OCI-LY3 (cell line): ENCODE measurements at regions not wholly inside any gene's neighbourhood (a gene's known extent, or its start where the extent isn't known, plus 50 kb on each side); places are given as distances from the start of the nearest gene placed in this dataset.
"Not testable (repeated sequence)": the region's sequence is repeated elsewhere in the genome, so short reads cannot be mapped to it uniquely, and the experiment has no call there.

Source experiments
- H2AFZ ChIP-seq: fragments of 200-600, 300-600 bp; shearing (Covaris generic); 2 replicates; pipeline ENCODE4 v1.6.0; 2014; ENCODE audit warnings: antibody characterized with exemption, low read depth, low read length
- H3K27ac ChIP-seq: fragments of 200-600, 300-600 bp; sonication (generic); 2 replicates; pipeline ENCODE4 v1.5.1; 2014; ENCODE audit warnings: mild to moderate bottlenecking, low read length, moderate library complexity, mixed read lengths
- H3K27me3 ChIP-seq: fragments of 200-600, 300-600 bp; sonication (generic); 2 replicates; pipeline ENCODE4 v1.6.1; 2014; ENCODE audit warnings: low read depth, low read length, mixed read lengths
- H3K36me3 ChIP-seq: fragments of 200-600, 300-600 bp; sonication (generic); replicated peaks from 2 replicates; pipeline ENCODE3; 2014; ENCODE audit warnings: low read depth, low read length, mixed read lengths
- H3K4me1 ChIP-seq: fragments of 300-600, 200-600 bp; sonication (generic); 2 replicates; pipeline ENCODE4 v1.6.1; 2014; ENCODE audit warnings: low read length, mixed read lengths
- H3K4me2 ChIP-seq: fragments of 200-600, 300-600 bp; sonication (generic); 2 replicates; pipeline ENCODE4 v1.6.1; 2014; ENCODE audit warnings: low read length, mixed read lengths
- H3K4me3 ChIP-seq: fragments of 300-600, 200-600 bp; sonication (generic); 2 replicates; pipeline ENCODE4 v1.5.1; 2014; ENCODE audit warnings: antibody characterized with exemption, mild to moderate bottlenecking, low read length, moderate library complexity
- H3K79me2 ChIP-seq: fragments of 300-600, 200-600 bp; shearing (Covaris generic); 2 replicates; pipeline ENCODE4 v1.6.1; 2014; ENCODE audit warnings: mild to moderate bottlenecking, low read length, mixed read lengths
- H3K9ac ChIP-seq: fragments of 300-600, 200-600 bp; shearing (Covaris generic); 2 replicates; pipeline ENCODE4 v1.6.0; 2014; ENCODE audit warnings: mild to moderate bottlenecking, low read length, moderate library complexity
- H3K9me3 ChIP-seq: fragments of 200-600, 300-600 bp; shearing (Covaris generic); 2 replicates; pipeline ENCODE4 v1.6.1; 2014; ENCODE audit warnings: low read length, mixed read lengths; ENCODE audit not compliant: insufficient read depth
- H4K20me1 ChIP-seq: fragments of 200-600, 300-600 bp; sonication (generic); 2 replicates; pipeline ENCODE4 v1.6.1; 2016; ENCODE audit warnings: low read length, mixed read lengths; ENCODE audit not compliant: insufficient read depth
- CTCF ChIP-seq: fragments of 200-600, 300-600 bp; sonication (generic); IDR thresholded peaks from 2 replicates; pipeline ENCODE4 v1.5.1; 2014; ENCODE audit warnings: antibody characterized with exemption, low read length, low read depth
- EZH2phosphoT487 ChIP-seq: fragments of 200-600 bp; shearing (Covaris generic); IDR thresholded peaks from 2 replicates; pipeline ENCODE4 v1.6.1; 2018; ENCODE audit warnings: antibody characterized with exemption, mixed run types, low read depth

- Histone ChIP-seq H2AFZ (no peak overlapping the region), H3K9me3 (no peaks in the 10 kb centered on the region)
- no peak for TF ChIP-seq EZH2phosphoT487
- no peak for TF ChIP-seq CTCF
Observed at GRCh38 chr13:56182598-56182997, 958.1 kb upstream of the PRR20A start.

GRCh38 chr13:56187331-56187730 lies 953.4 kb upstream of the PRR20A start:
- no peak overlapping the region for H3K4me3 ChIP-seq
- no peak for TF ChIP-seq CTCF
- TF ChIP-seq EZH2phosphoT487 = no peak
- no peak overlapping the region for H2AFZ ChIP-seq
- H3K27ac ChIP-seq = no peak overlapping the region
- no peaks in the 10 kb centered on the region for H4K20me1 ChIP-seq
- H3K9me3 ChIP-seq = no peaks in the 10 kb centered on the region
- no peaks in the 10 kb centered on the region for H3K36me3 ChIP-seq
- no peaks in the 10 kb centered on the region for H3K79me2 ChIP-seq
- H3K4me2 ChIP-seq = no peak overlapping the region
- no peak overlapping the region for H3K9ac ChIP-seq
- H3K4me1 ChIP-seq = no peaks in the 10 kb centered on the region
- no peaks in the 10 kb centered on the region for H3K27me3 ChIP-seq

More at GRCh38 chr13:56182598-56182997, 958.1 kb upstream of the PRR20A start:
- H3K4me1 ChIP-seq = no peaks in the 10 kb centered on the region
- no peak overlapping the region for H3K27ac ChIP-seq
- no peaks in the 10 kb centered on the region for H3K36me3 ChIP-seq
- no peaks in the 10 kb centered on the region for H3K27me3 ChIP-seq
- no peaks in the 10 kb centered on the region for H4K20me1 ChIP-seq
- no peak overlapping the region for H3K4me3 ChIP-seq
- no peaks in the 10 kb centered on the region for H3K79me2 ChIP-seq
- H3K9ac ChIP-seq = no peak overlapping the region
- no peak overlapping the region for H3K4me2 ChIP-seq

- not testable (repeated sequence) for H3K4me2 ChIP-seq, H3K4me3 ChIP-seq, H2AFZ ChIP-seq, H3K27ac ChIP-seq, H3K27me3 ChIP-seq, H3K4me1 ChIP-seq, H3K79me2 ChIP-seq, H4K20me1 ChIP-seq, H3K9ac ChIP-seq, H3K9me3 ChIP-seq, H3K36me3 ChIP-seq
Observed at GRCh38 chr13:56188582-56188981, 952.1 kb upstream of the PRR20A start.

- Histone ChIP-seq H3K27ac (no peak overlapping the region), H3K4me1 (no peaks in the 10 kb centered on the region), H3K36me3 (no peaks in the 10 kb centered on the region), H3K4me3 (no peak overlapping the region), H3K9me3 (no peaks in the 10 kb centered on the region), H3K27me3 (no peaks in the 10 kb centered on the region), H2AFZ (no peak overlapping the region), H3K9ac (no peak overlapping the region), H3K4me2 (no peak overlapping the region), H4K20me1 (no peaks in the 10 kb centered on the region), H3K79me2 (no peaks in the 10 kb centered on the region)
- TF ChIP-seq EZH2phosphoT487 (no peak), CTCF (no peak)
Observed at GRCh38 chr13:56189439-56189838, 951.3 kb upstream of the PRR20A start.

- no peaks in the 10 kb centered on the region for H3K79me2 ChIP-seq
- no peak overlapping the region for H3K4me2 ChIP-seq
- TF ChIP-seq EZH2phosphoT487 (no peak), CTCF (no peak)
- H3K27ac ChIP-seq = no peak overlapping the region
- no peak overlapping the region for H3K4me3 ChIP-seq
- no peaks in the 10 kb centered on the region for H3K36me3 ChIP-seq
- no peaks in the 10 kb centered on the region for H3K4me1 ChIP-seq
- H3K9ac ChIP-seq = no peak overlapping the region
- H4K20me1 ChIP-seq = no peaks in the 10 kb centered on the region
- no peak overlapping the region for H2AFZ ChIP-seq
- no peaks in the 10 kb centered on the region for H3K9me3 ChIP-seq
- no peaks in the 10 kb centered on the region for H3K27me3 ChIP-seq
Observed at GRCh38 chr13:56189978-56190377, 950.7 kb upstream of the PRR20A start.
